NCI-H1048 (cell line): ENCODE measurements at regions not wholly inside any gene's neighbourhood (a gene's known extent, or its start where the extent isn't known, plus 50 kb on each side); places are given as distances from the start of the nearest gene placed in this dataset.

Source experiments
- DNase-seq: peaks from one replicate; lab custom pipeline; 2025; lab: John Stamatoyannopoulos, UW

DNA sequence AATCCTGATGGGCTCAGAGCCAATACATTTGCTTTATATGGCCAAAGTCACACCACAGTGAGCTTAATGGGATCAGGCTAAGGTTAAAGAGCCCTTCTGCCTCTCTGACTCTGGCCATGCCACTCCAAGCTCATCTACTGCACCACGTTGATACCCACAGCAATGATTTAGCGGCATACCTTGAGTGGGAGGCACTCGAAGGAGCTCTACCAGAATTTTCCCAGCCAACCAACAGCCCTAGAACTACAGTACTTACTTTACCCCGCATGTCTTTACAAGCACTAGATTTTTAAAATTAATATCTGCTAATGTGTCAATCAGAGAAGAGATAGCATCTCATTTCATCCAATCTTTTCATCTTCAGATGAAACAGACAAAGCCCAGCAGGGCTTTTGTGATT, 300.5 kb downstream of the GRIN2B start:
- DNase-seq = no peak

DNA sequence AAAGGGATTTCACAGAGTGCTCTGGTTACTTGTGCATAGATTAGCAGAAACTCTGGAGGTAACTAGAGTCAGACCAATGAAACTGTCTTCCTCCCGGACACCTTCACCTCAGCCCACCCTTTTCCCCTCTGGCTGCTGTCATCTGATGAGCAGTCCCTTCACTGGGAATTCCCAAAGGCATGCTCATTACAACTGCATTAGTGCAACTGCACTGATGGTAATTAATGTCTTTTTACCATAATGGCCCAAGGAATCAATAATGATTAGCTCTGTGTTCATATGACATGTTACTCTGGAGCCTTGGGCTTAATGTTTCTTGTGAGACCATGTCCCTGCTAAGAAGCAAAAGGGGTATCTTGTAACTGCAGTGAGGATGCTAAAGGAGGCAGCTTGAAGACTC, 304.5 kb downstream of the GRIN2B start:
- no peak for DNase-seq

DNA sequence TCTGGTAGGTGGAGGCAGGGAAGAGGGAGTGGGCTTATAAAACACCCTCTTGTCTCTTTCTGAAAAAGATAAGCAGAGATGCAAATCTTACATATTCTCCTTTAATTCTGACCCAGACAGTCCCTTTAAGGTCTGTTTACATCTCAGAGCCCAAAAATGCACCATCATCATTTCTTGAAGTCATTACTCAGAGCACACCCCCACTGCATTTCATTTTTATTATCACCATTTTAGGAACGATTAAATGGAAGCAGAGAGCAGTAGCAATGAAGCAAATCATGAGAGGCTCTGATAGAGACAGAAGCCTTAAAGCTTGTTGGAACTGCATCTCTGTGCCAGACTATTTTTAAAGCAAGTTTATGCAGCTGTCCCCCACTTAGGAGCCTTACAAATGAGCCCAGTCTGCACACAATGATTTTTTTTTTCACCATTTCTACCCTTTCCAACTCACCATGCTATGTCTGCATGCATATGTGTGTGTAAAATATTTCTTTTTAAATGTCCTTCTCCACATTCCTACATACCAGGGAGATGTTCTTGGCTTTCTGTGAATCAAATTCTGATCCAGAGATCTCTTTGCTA, 311.0 kb downstream of the GRIN2B start:
- DNase-seq = no peak

DNA sequence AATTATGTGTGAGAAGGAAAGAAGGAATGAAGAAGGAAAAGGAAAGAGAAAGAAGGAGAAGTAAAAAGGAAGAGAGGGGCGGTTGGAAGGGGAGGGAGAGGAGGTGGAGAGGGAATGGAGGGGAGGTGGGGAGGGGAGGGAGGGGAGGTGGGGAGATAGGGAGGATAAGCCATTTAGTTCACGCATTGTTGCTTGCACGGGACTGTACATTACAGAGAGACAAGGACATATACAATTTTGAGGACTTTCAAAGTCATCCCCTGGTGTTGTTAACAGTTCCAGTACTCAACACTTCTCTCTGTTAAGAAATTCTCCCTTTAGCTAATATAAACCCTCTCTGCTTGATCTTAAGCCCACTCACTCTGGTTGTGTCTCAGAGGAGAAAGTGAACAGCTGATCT, 312.5 kb downstream of the GRIN2B start:
- no peak for DNase-seq

DNA sequence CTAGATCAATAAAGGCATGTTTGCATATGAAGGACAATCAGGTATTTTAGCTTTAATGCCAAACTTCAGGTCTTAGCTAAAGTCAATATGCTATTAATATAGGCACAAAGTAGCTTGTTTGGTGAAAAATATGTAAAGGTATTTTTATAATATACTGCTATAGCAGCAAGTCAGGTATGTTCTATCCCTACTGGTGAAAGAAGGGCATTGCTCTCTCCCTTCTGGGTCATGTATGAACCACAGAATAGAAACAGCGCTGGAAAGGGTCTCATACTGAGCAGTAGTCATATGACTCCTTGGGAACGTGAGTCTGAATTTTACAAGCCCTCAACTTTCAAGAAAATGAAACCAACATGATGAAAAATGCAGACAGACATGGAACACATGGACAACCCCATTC, 314.6 kb downstream of the GRIN2B start:
- DNase-seq = no peak

DNA sequence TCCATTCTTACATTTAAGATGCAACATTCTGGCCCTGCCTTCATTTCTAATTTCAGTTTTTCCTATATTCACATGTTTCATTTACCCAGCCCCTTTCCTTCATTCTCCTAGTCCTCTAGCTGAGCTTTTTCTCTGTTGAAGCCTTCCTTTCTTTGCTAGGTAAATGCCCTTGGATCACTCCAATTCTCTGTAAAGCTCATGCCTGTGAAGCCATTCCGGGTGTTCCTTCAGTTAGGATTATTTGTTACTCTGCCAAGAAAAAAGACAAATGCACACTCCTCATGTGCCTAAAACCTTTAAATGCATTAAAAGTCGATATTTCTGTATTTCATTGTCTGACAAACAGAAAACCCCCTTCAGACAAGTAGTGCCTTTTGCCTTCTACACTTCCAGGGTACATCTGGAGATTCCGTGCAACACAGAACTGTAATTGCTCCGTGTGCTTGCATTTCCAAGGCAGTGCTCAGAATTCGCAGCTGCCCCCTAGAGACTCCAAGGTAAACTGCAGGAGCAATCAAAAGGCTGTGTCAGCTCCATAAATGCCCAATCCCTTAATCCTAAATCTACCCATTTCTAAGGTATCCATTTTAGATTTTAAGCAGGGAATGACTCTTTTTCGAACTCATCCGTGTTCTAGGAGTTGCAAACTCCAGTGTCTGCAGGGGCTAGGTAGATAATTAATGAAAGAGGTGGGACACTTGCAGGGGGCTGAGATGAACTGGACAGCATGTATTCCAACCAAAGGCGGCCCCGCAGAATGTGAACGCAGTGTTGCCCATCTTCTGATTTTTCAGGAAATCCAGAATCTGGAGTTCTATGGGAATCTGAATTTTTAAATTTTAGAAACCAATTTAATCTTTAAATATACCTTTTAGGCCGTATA, 320.2 kb downstream of the GRIN2B start:
- no peak for DNase-seq

DNA sequence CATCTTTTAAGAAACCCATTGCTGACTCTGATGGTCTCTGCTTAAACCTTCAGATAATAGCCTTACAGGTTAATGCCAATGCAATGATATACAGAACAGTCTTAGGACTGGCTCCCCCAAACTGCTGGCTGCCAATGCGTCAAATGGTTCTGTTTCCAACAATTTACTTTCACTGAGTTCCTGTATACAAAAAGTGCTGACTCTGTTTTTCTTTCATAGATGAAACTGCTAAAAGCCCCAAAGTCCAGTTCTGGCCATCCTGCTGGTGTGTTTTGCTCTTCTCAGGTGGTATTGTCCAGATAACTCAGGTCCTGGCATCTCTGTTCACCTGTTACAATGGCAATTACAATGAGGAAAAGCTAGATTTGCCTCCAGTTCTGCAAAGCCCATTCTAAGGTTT, 326.9 kb downstream of the GRIN2B start:
- DNase-seq = no peak

DNA sequence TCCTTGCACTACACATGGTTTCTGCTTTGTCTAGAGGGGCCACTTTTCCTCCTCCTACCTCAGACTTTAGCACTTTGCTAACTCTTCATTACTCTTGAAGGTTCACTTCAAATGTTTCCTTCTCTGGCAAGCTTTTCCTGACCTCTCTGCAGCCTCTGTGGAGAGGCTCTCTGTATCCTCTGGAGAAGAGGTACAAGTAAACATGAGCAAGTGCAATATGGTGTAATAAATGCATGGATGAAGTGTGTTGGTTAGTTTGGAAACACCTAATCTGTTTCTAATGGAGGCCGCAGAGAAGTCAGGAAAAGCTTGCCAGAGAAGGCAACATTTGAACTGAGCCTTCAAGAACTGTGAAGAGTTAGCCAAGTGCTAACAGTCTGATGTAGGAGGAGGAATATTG, 329.3 kb downstream of the GRIN2B start:
- DNase-seq = no peak

DNA sequence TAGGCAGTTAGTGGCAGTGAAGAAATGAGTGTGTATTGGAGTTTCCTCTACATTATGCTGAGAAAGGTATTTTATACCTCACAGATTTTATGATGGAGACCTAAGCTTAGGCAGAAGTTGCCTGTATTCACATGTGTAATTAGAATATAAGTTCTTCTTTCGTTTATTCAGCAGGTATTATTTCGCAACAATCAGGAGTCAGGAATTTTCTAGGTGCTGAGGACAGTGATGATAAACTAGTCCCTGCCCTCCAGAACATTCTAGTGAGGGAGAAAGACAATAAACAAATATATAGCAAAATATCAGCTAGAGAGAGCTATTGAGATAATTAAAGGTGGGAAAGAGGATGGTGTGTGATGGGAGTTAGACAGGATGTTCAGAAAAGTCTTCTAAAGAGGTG, 345.7 kb downstream of the GRIN2B start:
- no peak for DNase-seq

DNA sequence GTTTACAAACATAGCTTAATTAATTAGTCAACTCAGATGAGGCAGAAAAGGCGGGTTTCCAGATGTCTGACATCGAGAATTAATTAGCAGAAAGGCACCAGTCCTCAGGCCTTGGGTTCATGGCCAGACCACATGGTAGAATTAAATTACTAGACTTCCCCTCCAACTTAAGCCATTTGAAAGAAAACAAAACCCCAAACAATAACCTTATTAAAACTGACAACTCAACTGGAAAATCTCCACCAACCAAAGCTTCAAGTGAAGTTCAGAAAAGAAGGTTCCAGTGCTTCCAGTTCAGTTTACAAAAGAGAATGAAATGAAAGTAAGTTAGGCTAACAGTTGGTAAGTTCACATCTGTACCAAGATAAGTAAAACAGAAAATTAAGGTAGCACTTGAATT, 349.5 kb downstream of the GRIN2B start:
- DNase-seq = no peak

DNA sequence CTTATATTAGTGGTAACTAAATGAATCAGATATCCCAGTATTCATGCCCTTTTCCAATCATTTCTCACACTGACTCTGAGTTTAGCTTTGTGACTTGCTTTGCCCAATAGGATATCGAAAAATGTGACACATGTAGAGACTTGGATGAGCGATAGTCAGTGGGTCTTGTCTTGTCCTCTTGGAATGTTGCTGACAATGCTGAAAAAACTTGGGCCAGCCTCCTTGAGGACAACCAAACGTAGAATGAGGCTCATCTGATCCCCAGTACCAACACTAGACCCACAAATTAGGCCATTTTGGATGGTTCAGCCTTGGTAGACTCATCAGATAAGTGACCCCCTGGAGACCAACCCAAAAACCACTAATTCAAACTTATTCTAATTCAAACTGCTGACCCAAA, 351.0 kb downstream of the GRIN2B start:
- no peak for DNase-seq

DNA sequence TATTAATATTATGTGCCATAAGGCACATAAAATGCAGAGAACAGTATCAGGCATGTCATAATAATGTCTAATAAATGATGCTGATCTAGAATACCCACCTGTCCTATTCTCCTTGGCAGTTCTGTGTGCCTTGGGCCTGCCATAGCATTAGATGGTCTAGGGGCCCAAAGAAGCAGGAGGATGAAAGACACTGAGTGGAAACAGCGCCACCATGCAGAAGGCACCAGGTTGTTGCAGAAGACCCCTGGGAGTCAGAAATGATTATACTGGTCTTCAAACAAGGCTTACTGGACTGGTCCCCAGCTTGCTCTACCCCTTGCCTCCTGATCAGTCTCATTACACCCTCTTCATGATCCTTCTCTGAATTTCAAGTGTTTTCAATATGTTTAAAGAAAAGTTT, 353.3 kb downstream of the GRIN2B start:
- DNase-seq = no peak

DNA sequence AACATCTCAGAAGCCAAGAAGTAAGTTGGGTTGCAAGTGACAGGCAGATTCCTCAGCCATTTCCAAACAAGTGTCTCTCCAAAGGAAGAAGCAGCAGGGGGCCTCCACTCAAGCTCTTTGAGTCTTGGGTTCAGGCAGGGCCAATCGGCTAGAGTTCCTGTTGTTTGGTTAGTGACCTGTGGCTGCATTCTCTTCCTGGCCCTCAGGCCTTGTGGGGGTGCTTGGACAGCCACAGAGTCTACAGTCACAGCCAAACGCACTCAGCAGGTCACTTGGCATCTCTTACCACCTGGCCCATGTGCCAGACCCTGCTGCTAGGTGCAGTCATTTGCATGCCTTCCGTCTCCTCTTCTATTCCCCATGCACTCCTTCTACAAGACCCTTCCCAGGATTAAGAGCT, 353.9 kb downstream of the GRIN2B start:
- no peak for DNase-seq

DNA sequence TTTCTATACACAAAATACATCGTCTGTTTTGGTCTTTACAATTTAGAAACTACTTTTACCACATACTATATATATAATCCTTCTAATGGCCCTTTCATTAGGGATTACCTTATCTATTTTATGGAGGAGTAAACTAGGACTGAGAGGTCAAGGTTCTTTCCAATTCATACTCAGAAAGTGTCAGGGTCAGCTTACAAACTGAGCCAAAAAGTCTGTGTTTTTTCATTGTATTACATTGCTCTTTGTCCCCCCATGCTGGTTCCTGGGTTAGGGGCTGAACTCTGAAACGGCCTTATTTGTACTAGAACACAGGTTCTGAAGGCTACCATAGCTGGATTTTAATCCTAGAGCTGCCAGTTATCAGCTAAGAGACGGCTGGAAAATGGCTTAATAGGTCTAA, 368.1 kb downstream of the GRIN2B start:
- DNase-seq = no peak

DNA sequence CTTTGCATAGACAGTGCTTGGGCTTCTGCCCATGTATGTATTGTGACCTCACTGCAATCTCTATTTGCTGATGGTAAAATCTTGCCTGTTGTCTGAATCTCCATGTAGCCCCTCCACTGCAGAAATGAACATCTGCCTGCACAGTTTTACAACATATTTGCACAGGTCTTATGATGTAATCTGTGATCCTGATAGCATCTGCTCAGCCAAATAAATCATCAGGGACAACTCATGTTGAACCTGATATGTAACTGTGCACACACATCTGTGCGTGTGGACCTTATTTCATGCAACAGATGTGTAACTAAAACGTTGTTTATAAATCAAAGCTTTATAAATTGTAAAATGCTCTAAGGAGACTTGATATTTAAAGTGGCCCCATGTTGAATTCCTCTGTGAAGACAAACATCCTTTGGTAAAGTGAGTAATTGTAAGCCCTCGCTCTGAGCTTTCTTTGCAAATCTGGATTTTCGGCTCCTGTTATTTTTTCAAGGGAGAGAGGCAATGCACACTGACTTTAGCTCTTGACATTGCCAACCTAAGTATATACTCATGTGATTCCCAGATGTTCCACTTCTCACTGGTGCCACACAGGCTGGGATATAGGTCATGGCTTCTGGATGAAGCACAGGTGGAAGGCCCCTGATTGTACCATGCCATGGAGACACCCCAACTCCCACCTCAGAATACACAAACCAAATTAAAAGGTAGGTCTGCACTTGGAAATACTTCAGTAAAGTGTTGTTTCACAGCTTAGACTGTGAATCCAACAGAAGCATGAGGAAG, 371.3 kb downstream of the GRIN2B start:
- DNase-seq = no peak

DNA sequence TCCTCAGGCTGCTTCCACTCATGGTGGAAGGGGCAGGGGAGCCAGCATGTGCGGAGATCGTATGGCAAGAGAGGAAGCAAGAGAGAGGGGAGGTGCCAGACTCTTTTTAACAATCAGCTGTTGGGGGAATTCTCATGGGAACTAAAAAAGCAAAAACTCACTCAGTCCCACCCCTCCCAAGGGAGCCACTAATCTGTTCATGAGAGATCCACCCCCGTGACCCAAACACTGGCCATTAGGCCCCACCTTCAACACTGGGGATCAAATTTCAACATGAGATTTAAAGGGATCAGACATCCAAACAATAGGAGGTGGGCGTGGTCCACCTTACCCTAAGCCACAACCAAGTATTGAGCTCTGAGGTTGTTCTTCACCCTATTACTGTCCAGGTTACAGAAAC, 375.1 kb downstream of the GRIN2B start:
- DNase-seq = no peak

DNA sequence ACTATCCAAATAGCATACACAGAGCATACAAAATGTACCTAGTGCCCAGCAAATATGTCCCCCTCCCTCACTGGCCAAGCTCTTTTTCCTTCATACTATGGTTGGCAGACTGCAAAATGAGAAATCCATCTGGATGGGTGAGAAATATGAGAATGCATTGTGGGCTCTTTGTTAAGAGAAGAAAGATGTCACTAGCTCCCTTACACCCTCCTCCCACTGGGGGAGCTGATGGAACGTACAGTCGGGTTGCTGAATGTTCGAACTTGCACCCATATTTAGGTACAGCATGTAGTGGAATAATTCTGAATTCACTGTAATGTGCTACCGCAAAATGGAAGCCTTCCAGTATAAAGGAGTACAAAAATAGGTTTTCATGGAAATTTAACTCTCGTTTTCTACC, 377.4 kb downstream of the GRIN2B start:
- no peak for DNase-seq

DNA sequence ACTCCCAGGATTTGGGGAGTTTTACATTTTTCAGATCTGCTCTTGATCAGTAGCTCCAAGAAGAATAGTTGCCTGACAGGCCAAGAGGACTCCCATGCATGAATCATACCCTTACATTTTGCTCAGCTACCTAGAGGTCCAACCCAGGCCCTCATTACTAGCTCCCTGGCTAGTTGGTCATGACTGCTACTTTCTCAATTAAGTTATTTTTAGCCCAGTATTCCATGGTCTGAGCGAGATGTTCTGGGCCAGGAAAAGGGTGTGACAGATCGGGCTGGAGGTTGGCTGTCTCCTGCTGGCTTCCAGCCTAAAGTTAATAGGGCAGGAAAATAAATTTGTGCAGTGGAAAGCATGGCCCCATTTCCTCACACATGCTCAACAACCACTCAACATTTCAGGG, 379.2 kb downstream of the GRIN2B start:
- DNase-seq = no peak

DNA sequence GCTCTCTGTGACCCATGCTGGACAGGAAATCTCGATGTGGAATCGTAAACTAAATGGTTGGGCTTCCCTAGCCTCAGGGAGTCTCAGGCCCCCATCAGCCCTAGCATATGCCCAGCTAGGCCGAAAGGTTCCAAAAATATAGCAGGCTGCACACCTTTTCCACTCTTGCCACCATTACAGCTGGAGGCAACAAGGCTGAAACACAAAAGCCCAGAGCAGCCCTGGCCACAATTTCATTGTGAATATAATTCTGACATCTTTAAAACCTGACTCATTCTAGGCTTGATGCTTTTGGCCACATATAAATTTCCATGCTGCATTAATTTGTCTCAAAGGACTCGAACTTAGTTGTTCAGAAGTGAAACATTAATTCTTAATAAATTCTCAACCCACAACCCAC, 382.2 kb downstream of the GRIN2B start:
- no peak for DNase-seq

DNA sequence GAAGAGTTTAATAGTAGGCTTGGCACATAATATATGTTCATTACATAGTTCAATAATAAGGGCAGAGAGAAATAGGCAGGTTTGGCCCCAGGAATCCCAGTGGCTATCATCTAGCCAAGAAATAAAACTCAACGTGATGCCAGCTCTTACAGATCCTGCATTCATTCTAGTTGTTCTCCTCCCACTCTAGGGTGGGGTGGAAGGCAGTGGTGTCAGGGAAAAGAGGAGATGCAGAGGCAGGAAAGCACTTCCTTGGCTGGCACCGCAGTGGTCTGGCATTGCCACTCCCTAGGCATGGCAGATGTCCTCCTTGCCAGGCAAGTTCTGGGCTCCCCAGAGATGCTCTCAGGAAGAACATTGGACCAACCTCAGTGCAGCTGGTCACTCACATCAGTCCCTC, 383.6 kb downstream of the GRIN2B start:
- no peak for DNase-seq

DNA sequence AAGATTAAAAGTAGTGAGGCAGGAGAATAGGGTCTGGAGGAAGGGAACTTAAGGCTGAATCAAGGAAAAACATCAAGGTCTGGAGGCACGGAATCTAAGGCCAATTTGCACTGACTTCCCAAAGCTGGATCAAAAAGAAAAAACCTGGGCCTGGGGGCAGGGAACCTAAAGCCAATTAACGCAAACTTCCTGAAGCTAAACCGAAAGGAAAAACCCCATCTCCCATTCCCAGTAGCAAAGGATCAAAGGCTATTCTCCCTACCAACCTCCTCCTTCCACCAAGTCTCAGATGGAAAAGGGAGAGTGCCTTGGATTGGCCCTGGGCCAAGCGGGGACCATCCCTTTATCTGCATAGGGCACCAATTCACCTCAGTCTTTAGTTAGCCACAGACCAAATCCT, 384.2 kb downstream of the GRIN2B start:
- DNase-seq = no peak

DNA sequence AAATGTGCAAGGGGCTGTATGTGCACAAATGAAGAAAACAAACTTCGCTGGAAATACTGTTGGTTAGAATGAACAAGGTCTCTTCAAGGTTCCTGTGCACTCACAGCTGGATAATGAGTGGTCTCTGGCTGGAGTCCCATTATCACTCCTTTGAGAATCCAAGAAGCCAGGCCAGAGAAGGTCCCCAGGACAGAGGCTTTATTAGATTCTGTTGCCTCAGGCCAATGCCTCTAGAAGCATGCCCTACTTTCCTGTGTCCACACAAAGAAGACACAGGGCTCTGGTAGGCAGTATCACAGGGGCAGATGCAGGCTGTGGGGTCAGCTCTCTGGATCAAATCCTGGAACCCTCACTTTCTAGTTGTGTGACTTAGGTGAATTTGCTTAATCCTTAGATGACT, 384.7 kb downstream of the GRIN2B start:
- no peak for DNase-seq
